DOHH2 (cell line): ENCODE measurements at regions not wholly inside any gene's neighbourhood (a gene's known extent, or its start where the extent isn't known, plus 50 kb on each side); places are given as distances from the start of the nearest gene placed in this dataset.

Experiments
- CTCF ChIP-seq: fragments of 200-600 bp; sonication (generic); IDR thresholded peaks from one replicate; pipeline ENCODE4 v1.5.1; 2014; ENCODE audit warnings: antibody characterized with exemption, mild to moderate bottlenecking, low read depth, low read length; ENCODE audit not compliant: poor library complexity, severe bottlenecking
- EZH2phosphoT487 ChIP-seq: fragments of 200-600 bp; sonication (generic); IDR thresholded peaks from 2 replicates; pipeline ENCODE4 v1.6.1; 2017; ENCODE audit warnings: borderline replicate concordance, mild to moderate bottlenecking, antibody characterized with exemption, low read length, moderate library complexity, mixed read lengths

GRCh38 chr13:22506096-22506691, 674.6 kb upstream of the SGCG start:
- TF ChIP-seq CTCF (no peak), EZH2phosphoT487 (no peak)
